NCI-H748 (cell line): ENCODE measurements at regions not wholly inside any gene's neighbourhood (a gene's known extent, or its start where the extent isn't known, plus 50 kb on each side); places are given as distances from the start of the nearest gene placed in this dataset.
"Not testable (repeated sequence)": the region's sequence is repeated elsewhere in the genome, so short reads cannot be mapped to it uniquely, and the experiment has no call there.

Experiments used
- DNase-seq: peaks from one replicate; lab custom pipeline; 2025; ENCODE audit not compliant: unreplicated experiment; lab: John Stamatoyannopoulos, UW

DNA sequence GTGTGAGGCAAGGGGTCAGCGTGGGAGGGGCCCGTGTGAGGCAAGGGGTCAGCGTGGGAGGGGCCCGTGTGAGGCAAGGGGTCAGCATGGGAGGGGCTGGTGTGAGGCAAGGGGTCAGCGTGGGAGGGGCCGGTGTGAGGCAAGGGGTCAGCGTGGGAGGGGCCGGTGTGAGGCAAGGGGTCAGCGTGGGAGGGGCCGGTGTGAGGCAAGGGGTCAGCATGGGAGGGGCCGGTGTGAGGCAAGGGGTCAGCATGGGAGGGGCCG is 119.2 kb downstream of the SEPTIN14 start:
- DNase-seq = not testable (repeated sequence)

DNA sequence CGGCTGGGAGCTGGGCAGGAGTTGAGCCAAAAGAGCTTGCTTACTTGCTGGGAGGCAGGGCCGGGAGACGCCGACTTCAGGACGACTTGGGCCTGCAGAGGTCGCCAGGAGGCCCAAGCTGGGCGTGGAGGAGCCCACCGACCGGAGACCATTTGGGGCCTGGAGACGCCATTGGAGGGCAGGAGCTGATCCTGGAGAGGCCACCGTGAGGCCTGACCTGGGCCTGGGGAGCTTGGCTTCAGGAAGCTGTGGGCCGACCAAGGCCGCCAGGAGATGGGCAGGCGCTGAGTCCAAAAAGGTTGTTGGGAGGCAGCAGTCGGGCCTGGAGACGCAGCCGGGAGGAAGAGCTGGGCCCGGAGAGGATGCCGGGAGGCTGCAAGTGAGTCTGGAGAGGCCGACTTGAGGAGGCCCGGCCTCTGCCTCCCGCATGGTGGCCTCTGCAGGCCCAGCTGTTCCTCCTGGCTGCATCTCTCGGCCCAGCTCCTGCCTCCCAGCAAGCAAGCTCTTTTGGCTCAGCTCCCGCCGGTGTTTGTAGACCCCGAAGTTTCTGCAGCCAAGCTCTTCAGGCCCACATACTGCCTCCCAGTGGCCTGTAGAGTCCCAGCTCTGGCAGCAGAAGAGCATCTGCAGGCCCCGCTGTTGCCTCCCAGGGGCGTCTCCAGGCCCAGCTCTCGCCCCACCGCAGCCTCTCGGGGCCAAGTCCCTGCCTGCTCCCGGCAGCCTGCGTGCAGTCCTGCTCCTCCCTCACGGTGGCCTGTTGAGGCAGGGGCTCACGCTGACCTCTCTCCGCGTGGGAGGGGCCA is 119.7 kb downstream of the SEPTIN14 start:
- not testable (repeated sequence) for DNase-seq

DNA sequence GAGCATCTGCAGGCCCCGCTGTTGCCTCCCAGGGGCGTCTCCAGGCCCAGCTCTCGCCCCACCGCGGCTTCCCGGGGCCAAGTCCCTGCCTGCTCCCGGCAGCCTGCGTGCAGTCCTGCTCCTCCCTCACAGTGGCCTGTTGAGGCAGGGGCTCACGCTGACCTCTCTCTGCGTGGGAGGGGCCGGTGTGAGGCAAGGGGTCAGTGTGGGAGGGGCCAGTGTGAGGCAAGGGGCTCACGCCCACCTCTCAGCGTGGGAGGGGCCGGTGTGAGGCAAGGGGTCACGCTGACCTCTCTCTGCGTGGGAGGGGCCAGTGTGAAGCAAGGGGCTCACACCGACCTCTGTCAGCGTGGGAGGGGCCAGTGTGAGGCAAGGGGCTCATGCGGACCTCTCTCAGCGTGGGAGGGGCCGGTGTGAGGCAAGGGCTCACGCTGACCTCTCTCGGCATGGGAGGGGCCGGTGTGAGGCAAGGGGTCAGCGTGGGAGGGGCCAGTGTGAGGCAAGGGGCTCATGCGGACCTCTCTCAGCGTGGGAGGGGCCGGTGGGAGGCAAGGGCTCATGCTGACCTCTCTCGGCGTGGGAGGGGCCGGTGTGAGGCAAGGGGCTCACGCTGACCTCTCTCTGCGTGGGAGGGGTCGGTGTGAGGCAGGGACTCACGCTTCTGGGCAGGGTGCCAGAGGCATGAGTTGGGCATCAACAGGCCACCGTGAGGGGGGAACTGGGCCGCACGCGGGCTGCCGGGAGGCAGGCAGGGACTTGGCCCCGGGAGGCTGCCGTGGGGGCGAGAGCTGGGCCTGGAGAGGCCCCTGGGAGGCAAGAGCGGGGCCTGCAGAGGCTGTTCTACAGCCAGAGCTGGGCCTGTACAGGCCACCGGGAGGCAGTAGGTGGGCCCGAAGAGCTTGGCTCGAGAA is 120.6 kb downstream of the SEPTIN14 start:
- DNase-seq = not testable (repeated sequence)

DNA sequence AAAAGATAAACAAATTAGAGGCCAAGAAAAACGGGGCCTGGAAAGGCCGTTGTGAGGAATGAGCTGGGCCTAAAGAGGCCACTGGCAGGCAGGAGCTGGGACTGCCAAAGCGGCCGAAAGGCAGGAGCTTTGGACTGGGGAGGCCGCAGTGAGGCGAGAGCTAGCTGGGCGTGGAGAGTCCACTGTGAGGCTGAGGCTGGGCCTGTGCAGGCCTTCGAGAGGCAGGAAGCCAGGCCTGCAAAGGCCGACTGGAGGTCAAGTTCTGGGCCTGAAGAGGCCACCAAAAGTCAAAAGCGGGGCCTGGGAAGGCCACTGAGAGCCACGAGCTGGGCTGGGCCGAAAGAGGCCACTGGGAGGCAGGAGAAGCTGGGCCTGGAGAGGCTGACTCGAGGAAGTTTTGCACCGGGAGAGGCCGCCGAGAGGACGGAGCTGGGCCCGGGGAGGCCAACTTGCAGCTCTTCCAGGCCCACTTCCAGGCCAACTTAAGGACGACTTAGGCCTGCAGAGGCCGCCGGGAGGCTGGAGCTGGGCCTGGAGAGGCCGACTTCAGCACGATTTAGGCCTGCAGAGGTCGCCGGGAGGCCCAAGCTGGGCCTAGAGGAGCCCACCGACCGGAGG is 121.8 kb downstream of the SEPTIN14 start:
- not testable (repeated sequence) for DNase-seq

DNA sequence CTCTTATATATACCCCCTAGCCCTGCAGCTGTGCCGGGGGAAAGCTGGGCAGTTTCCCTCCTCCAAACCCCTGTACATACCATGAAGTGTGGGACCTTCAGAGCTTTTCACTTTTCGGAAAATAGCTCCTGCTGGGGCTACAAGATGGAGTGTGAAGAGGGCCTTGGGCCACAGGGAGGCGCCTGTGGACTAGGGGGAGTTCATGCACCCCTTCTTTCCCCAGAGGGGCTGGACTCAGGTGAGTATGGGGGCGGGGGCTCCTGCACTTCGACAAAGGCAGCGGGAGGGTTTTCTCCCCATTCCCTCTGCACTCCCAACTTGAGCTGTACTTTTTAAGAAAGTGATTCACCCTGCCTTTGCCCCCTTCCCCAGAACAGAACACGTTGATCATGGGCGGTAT is 122.5 kb downstream of the SEPTIN14 start:
- not testable (repeated sequence) for DNase-seq

DNA sequence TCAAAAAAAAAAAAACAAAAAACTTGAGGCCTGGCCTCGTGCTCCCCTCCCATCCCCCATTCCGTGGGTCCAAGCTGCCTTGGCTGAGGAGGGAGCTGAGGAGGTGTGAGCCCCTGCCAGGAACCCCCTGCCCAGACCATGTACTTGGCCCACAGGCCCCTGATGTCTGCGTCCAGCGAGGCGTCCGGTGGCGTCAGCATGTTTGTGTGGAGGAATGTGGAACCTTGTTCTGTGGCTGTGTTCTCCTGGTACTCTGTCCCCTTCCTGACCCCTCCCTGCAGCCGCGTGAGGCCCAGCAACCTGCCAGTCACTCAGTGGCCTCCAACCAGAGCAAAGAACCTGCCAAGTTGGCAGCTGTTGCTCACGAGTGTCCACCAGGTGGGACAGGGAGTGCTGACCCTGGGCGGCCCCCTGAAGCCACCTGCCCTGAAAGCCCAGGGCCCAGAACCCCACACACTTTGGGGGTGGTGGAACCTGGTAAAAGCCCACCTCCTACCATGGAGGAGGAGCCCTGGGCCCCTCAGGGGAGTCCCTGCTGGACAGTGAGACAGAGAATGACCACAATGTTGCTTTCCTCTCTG is 125.8 kb downstream of the SEPTIN14 start:
- DNase-seq = not testable (repeated sequence)

DNA sequence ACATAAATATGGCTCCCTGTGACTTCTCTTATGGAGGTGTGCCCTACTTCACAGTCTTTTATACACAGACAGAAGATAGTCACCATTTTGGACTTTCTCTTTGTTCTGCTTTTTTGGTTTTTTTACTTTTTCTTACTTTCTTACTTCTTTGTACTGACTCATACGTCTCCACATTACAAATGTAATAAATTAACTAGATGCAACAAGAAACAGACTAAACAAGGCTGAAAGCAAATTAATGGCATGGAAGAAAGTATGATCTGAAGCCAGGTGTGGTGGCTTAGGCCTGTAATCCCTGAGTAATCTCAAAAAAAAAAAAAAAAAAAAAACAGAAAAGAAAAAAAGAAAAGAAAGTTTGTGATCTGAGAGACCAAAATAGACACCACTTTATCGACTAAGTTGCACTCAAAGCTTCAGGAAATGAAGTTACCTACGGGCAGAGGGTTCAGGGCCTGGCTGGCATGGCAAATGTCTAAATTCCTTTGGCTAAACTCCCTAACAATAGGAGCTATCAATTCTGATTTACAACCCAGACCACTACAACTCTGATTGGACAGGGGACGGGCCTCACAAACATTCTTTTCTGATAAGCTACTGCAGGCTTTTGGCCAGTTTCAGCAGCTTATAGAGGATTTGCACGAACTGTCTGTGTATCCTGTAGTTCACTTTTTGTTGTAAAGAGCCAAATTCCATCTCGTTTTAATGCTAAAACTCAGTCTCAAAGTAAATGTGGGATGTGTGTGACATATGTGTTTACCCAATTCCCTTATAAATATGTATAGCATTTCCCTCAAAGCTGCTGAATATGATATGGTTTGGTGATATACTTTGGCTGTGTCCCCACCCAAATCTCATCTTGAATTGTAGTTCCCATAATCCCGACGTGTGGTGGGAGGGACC is 129.1 kb downstream of the SEPTIN14 start:
- DNase-seq = no peak

DNA sequence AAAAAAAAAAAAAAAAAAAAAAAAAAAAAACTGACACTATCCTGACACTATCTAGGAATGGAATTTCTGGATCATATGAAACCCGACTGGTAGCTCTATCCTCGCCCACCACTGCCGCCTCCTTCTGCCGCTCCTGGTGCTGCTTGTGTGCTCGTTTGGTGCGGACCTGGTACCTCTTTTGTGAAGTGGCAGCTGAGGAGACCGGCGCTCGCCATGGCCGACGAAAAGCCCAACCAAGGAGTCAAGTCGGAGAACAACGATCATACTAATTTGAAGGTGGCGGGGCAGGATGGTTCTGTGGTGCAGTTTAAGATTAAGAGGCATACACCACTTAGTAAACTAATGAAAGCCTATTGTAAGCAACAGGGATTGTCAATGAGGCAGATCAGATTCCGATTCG is 130.6 kb downstream of the SEPTIN14 start:
- no peak for DNase-seq

DNA sequence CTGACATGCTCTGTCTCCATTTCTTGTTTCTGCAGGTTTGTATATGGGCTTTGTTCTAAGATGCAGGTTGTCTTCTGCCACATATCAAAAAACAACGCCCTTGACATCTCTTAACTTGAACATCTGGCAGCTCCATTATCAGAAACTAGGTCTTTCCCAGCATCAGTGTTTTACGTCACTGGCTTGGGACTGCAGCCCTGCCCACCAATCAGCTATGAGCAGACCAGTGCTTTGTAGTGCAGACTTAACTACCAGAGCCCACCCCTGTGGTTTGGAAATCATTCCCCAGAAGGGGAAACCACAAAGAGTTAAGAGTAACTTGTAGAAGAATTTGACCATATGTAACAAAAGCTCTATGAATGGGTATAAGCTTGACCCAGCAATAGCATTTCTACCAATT is 132.4 kb downstream of the SEPTIN14 start:
- no peak for DNase-seq

DNA sequence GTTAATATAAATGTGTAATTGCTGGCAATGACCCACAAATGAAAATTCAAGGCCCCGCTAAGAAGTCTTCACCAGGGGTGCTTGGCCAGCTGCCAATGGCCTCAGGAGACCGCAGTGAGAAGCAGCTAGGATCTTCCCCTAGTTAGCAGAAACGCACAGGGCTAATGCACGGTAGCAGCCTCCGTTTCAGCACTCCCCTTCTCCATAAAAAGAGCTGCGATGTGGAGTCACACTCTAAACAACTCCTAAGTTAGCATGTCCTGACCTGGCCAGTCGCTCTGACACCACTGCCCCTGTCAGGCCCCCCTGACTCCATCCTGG is 139.0 kb downstream of the SEPTIN14 start:
- DNase-seq = peak; percentile 24

DNA sequence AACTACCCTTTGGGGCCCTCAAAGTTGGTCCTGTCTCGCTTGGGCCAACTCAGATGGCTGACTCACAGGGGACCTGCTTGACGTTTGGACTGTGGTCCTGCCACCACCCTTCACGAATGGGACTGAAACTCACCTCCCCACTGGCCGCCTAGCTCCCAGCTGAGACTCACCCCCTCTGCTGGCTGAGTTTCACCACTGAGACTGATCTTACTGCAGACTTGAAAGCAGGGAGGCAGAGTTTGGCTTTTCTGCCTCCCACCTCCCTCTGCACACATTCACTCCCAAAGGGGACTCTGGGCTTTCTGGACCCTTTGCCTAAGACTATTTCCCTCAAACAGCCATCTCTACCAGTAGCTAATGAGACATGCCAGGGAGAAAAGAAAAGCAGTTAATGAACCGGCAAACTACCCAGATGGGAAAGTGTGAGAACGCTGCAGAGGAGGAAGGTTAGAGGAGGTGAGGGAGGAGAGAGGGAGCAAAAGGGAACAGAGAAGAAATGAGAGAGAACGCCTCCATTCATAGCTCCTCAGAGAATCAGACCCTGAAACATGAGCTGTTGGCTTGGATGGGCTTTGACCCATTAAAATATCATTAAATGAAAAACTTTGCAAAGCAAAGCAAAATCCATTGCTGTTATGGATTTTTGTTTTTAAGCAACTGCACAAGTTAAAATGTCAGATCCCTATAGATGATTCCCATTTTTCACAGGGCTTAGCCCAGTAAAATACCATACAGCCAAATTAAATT is 139.5 kb downstream of the SEPTIN14 start:
- not testable (repeated sequence) for DNase-seq

DNA sequence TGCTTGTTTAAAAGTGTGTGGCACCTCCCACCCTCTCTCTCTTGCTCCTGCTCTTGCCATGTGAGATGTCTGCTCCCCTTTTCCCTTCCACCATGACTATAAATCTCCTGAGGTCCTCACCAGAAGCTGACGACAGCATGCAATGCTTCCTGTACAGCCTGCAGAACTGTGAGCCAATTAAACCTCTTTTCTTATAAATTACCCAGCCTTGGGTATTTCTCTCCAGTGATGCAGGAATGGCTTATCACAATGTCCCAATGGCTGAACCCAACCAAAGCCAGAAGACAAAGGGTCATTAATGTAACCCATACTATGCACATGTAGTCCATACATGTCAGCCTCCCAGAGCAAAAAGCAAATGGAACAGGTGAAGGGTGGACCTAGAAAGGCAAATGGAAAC is 141.5 kb downstream of the SEPTIN14 start:
- DNase-seq = not testable (repeated sequence)

DNA sequence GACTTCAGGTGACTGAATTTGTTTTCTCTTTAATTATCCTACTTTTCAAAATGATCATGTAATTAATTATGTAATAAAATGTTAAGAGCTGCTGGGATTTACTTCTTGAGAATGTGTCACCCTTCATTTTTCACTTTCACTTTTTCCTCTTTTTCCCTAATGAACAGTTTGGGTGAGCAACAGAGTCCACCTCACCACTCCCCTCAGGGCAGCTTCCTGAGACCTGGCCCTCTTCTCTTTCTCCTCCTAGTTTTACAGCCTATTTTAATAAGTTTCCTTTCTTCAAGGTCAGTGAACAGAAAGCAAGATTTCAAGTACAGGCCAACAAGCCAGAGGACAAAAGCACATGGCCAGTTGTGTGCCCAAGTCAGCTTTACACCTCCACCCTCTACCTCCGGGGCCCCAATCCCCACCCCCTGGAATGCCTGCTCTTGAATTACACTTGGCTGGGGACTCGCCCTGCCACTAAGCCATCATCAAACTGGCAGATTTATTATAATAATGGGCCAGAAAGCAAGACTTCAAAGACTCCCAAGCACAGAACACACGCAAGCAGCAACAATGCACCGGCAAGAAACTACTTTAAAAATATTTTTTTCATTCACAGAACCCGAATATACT is 143.1 kb upstream of the VOPP1 start:
- DNase-seq = not testable (repeated sequence)

DNA sequence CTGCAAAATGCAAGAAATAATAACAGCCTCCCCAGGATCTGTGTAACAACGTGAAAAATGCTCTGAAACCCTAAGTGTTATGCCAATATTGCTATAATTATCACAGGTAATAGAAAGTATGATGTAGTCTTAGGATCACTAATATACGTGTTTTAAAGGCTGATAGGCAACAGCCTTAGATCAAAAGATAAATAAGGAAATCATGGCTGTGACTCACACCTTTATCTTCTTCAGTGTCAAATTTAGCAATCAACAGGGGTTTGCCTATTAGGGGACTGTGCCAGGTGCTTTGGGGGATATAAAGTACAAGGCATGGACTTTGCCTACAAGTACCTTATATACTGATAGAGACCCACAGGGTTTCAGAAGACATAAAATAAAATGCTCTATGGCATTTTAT is 142.1 kb upstream of the VOPP1 start:
- DNase-seq = not testable (repeated sequence)

DNA sequence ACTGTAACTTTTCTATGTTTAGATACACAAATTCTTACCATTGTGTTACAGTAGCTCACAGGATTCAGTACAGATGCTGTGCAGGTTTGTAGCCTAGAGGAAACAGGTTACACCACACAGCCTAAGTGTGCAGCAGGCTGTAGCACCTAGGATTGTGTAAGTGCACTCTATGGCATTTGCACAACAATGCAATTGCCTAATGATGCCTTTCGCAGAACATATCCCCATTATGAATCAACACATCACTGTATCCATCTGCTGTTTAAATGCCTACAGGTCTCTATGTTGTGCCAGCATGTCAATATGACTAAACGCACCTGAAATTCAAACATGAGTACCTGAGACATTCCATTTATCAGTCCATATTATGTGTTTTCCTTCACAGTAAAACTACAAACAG is 138.0 kb upstream of the VOPP1 start:
- DNase-seq = peak; percentile 17

DNA sequence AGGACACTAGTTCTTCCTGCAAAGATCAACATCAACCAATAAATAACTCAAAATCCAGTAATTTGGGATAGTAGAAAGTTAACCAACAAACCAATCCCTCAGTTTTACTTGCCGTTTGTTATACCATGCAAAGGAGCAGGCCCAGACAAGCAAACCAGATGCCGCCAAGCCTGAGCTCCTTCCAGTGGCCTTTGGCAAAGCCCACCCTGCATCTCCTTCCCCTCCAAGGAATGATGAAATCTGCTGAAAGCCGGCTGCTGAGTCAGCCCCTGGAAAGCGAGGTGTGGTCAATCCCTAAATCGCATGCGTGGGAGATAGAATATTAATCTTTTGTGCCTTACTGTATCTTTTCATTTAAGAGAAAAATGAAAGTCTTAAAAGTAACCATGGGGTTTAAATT is 135.7 kb upstream of the VOPP1 start:
- not testable (repeated sequence) for DNase-seq

DNA sequence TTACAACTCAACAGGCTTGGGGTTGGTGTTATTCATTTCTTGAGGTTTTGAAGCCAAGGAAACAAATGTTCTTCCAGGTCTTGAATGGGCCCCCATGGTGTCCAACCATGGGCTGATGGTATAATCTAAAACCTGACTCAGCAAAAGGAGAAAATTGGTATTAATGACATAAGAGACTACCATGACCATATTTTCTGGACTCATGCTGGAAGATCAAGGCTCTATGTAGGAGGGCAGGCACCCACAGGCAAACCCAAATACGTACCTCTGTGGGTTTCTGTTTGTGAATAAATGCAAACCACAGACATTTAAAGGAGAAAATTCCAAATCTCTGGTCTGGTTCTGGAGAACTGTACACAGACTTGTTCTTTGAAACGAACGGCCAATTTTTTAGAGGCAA is 135.1 kb upstream of the VOPP1 start:
- DNase-seq = not testable (repeated sequence)

DNA sequence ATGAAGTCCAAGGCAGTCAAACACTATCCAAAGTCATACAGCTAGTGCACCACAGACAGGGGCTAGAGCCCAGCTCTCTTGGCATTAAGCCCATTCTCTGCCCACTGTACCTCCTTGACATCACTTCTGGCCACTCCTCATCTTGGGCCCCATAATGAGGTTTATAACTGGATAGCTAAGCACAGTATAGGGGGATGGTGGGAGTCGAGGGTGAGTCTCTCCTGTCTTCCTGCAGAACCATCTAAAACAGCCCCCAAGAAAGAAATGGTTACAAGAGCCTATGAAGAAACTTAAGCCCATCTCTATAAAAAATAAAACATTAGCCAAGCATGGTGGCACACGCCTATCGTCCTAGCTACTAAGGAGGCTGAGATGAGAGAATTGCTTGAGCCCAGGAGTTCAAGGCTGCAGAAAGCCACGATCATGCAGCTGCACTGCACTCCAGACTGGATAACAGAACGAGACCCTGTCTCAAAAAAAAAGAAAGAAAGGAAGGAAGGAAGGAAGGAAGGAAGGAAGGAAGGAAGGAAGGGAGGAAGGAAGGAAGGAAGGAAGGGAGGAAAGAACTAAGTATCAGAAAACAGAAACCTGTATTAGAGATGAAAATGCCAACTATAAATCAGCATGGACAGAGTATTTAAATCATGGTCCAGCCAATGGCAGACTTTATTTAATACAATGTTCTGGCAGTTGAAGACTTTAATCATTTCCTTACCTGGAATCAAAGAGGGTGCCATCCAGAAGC is 134.3 kb upstream of the VOPP1 start:
- not testable (repeated sequence) for DNase-seq
